GM18505 (cell line): ENCODE measurements at regions not wholly inside any gene's neighbourhood (a gene's known extent, or its start where the extent isn't known, plus 50 kb on each side); places are given as distances from the start of the nearest gene placed in this dataset.
"Not testable (repeated sequence)": the region's sequence is repeated elsewhere in the genome, so short reads cannot be mapped to it uniquely, and the experiment has no call there.

ENCODE experiments used
- ATAC-seq: cut with Tn5 transposase; IDR thresholded peaks from one replicate; pipeline ENCODE4 v1.9.1; 2021; ENCODE audit not compliant: unreplicated experiment
- POLR2A ChIP-seq: IDR thresholded peaks from 4 replicates; pipeline ENCODE4 v1.6.1; 2011; ENCODE audit warnings: borderline replicate concordance; ENCODE audit not compliant: insufficient read depth, insufficient read length; ENCODE audit errors: extremely low read depth

DNA sequence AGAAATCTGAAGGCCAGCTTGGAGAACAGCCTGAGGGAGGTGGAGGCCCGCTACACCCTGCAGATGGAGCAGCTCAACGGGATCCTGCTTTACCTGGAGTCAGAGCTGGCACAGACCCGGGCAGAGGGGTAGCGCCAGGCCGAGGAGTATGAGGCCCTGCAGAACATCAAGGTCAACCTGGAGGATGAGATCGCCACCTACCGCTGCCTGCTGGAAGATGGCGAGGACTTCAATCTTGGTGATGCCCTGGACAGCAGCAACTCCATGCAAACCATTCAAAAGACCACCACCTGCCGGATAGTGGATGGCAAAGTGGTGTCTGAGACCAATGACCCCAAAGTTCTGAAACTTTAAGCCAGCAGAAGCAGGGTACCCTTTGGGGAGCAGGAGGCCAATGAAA, 318.4 kb downstream of the ZFHX3 start:
- ATAC-seq = not testable (repeated sequence)

- no peak for ATAC-seq
- TF ChIP-seq POLR2A = no peak
Observed at GRCh38 chr16:72728516-72728915, 319.4 kb downstream of the ZFHX3 start.

DNA sequence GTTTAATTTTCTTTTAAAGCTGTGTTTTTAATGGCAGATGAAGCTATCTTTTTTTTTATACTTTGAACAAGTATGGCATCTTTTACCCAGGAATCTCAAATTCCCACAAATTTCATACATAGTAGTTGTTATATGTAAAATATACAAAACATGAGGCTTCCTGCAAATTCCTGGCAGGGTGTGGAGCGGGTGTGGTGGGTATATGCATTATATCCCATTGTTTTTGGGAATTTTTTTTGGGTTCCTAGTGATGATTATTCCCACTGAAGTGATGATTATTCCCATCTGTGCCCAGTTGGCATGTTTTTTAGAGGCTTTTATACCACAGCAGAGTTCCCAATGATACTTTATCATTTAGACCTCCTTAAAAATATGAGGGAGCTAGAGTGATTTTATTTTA, 320.4 kb downstream of the ZFHX3 start:
- no peak for ATAC-seq
- no peak for TF ChIP-seq POLR2A

GRCh38 chr16:72725643-72726042, 322.3 kb downstream of the ZFHX3 start:
- no peak for ATAC-seq
- TF ChIP-seq POLR2A = no peak

- TF ChIP-seq POLR2A = no peak
- ATAC-seq = no peak
Observed at GRCh38 chr16:72723781-72724180, 324.1 kb downstream of the ZFHX3 start.

GRCh38 chr16:72722552-72722951, 325.4 kb downstream of the ZFHX3 start:
- no peak for ATAC-seq
- no peak for TF ChIP-seq POLR2A

DNA sequence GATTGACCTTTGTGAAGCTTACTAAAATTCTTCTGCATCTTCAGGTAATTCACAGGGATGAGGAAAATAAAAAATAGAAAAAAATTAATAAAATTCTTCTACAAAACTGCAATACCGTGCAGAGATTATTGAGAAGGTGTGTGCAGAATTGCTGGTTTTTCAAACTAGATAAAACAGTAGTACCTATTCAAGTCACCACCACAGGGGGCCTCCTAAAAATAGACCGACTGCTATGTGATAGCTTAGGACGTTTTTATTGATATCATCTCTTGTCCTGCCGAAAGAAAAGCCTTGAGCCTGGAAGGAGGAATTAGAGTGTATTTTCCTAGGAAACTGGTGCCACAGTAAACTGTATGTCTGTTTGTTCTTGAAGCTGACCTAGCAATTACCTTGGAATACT, 325.9 kb downstream of the ZFHX3 start:
- ATAC-seq = no peak
- no peak for TF ChIP-seq POLR2A

- TF ChIP-seq POLR2A = no peak
- no peak for ATAC-seq
Observed at GRCh38 chr16:72715267-72715666, 332.7 kb downstream of the ZFHX3 start.

GRCh38 chr16:72711823-72712222, 336.1 kb downstream of the ZFHX3 start:
- ATAC-seq = no peak
- no peak for TF ChIP-seq POLR2A

GRCh38 chr16:72705801-72706200, 342.1 kb downstream of the ZFHX3 start:
- ATAC-seq = no peak
- TF ChIP-seq POLR2A = no peak

DNA sequence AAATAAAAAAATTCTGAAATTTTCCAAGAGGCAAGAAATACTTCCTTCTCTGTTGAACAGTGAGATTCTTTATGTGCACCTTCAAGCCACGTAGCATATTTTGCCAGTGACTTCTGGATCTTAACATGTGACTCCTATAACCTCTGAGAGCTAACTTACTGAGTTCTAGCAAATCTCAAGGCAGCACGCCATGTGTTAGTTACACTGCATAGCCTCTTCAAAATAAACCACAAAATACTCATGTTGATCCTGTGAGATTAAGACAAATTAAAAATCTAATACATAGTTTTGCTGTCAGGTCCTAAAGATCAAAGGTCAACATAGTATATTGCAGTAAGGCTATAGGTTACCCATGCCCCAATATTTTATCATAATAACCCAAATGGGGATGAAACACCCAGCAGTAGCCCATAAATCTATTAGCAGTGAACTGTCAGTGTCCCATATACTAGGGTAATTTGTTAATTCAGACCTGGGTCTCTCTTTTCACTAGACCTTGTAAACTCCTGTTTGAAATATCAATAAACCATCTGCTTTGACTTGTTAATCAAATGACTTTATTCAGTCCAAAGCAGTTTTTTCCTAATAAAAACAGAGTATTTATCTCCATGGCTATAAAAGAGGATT, 343.1 kb downstream of the ZFHX3 start:
- no peak for ATAC-seq
- no peak for TF ChIP-seq POLR2A

DNA sequence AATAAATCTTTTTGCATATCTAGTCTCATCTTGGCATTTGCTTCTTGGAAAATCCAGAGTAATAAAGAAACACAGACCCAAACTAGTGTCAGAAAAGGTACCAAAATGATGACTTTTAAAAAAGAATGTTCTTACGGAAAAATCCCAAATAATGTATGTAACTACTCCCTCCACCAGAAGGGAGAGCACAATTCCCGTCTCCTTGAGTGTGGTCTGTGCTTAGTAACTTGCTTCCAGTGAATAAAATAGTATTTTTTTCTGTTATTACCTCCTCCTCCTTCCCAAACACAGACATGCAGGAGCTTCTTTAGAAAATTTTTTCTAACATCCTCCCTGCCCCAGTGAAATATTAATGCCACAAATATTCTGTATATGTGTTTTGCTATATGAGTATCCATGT, 358.1 kb downstream of the ZFHX3 start:
- TF ChIP-seq POLR2A = no peak
- ATAC-seq = no peak

- ATAC-seq = no peak
- no peak for TF ChIP-seq POLR2A
Observed at GRCh38 chr16:72680732-72681131, 367.2 kb downstream of the ZFHX3 start.

DNA sequence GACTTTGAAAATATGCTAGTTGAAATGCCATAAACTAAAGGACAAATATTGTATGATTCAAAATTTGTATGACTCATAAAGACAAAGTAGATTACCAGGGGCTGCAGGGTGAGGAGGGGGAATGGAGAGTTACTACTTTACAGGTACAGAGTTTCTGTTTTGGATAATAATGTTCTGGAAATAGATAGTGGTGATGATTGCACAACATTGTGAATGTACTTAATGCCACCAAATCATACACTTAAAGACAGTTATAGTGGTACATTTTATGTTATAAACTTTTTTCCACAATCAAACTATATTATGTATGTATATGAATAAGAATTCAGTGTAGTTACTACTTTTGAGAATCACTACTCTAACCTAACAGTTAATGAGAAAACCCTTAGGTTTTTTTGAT, 368.1 kb downstream of the ZFHX3 start:
- no peak for TF ChIP-seq POLR2A
- no peak for ATAC-seq
